ENCODE measurements at regions not wholly inside any gene's neighbourhood (a gene's known extent, or its start where the extent isn't known, plus 50 kb on each side); places are given as distances from the start of the nearest gene placed in this dataset.

DNA sequence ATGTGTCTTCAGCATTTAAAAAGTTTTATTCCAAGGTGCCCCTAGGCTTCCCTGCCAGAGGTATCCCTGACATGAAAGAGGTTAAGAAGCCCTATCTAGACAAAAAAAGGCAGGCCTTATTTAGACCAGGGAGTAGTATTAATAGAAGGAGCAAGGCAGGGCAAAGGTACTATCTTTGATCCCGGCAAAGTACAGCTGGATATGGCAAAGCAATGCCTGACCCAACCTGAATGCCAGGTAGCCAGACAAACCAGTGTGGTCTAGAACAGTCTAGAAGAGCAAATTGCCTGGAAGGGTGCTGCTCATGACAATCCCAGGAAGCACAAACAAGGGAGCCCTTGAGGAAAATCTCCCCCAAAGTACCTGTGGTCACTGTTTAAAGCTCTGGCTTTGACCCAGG is 62.6 kb upstream of the SYT13 start (continued):
- TF ChIP-seq, protein P1, sequence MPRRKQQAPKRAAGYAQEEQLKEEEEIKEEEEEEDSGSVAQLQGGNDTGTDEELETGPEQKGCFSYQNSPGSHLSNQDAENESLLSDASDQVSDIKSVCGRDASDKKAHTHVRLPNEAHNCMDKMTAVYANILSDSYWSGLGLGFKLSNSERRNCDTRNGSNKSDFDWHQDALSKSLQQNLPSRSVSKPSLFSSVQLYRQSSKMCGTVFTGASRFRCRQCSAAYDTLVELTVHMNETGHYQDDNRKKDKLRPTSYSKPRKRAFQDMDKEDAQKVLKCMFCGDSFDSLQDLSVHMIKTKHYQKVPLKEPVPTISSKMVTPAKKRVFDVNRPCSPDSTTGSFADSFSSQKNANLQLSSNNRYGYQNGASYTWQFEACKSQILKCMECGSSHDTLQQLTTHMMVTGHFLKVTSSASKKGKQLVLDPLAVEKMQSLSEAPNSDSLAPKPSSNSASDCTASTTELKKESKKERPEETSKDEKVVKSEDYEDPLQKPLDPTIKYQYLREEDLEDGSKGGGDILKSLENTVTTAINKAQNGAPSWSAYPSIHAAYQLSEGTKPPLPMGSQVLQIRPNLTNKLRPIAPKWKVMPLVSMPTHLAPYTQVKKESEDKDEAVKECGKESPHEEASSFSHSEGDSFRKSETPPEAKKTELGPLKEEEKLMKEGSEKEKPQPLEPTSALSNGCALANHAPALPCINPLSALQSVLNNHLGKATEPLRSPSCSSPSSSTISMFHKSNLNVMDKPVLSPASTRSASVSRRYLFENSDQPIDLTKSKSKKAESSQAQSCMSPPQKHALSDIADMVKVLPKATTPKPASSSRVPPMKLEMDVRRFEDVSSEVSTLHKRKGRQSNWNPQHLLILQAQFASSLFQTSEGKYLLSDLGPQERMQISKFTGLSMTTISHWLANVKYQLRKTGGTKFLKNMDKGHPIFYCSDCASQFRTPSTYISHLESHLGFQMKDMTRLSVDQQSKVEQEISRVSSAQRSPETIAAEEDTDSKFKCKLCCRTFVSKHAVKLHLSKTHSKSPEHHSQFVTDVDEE (CRISPR knock-in tag; IDR thresholded peaks at IDR 0.05), result no peak
- no peak for TF ChIP-seq RARB (CRISPR knock-in tag; IDR thresholded peaks at IDR 0.05)
- no peak for TF ChIP-seq CSDC2 (CRISPR knock-in tag; IDR thresholded peaks at IDR 0.05)
- no peak for TF ChIP-seq PPARA (CRISPR knock-in tag; IDR thresholded peaks at IDR 0.05; ENCODE audit: borderline replicate concordance)
- TF ChIP-seq ZFP3 (CRISPR knock-in tag; IDR thresholded peaks at IDR 0.05), result no peak
- TF ChIP-seq TCF4 (CRISPR knock-in tag; IDR thresholded peaks at IDR 0.05; ENCODE audit: borderline replicate concordance), result no peak

GRCh38 chr11:45347348-45348082 is 61.4 kb upstream of the SYT13 start:
- TF ChIP-seq ZFP30 (CRISPR knock-in tag; IDR thresholded peaks at IDR 0.05) (no peak), ZFP3 (CRISPR knock-in tag; IDR thresholded peaks at IDR 0.05) (no peak), ARNTL (CRISPR knock-in tag; IDR thresholded peaks at IDR 0.05; ENCODE audit: borderline replicate concordance, low read depth) (no peak), TCF4 (CRISPR knock-in tag; IDR thresholded peaks at IDR 0.05; ENCODE audit: borderline replicate concordance) (no peak), RARB (CRISPR knock-in tag; IDR thresholded peaks at IDR 0.05) (no peak), ZNF8 (CRISPR knock-in tag; IDR thresholded peaks at IDR 0.05) (no peak), BACH2 (CRISPR knock-in tag; IDR thresholded peaks at IDR 0.05; ENCODE audit: borderline replicate concordance) (no peak), ZNF565 (CRISPR knock-in tag; conservative IDR thresholded peaks at IDR 0.05; ENCODE audit: low read depth) (no peak), PPARA (CRISPR knock-in tag; IDR thresholded peaks at IDR 0.05; ENCODE audit: borderline replicate concordance) (no peak), CREB5 (CRISPR knock-in tag; IDR thresholded peaks at IDR 0.05; ENCODE audit: low read depth) (no peak), ESRRG (CRISPR knock-in tag; IDR thresholded peaks at IDR 0.05) (no peak), CSDC2 (CRISPR knock-in tag; IDR thresholded peaks at IDR 0.05) (no peak), ISL1 (CRISPR knock-in tag; IDR thresholded peaks at IDR 0.05) (no peak), OSR1 (CRISPR knock-in tag; IDR thresholded peaks at IDR 0.05) (no peak)
- TF ChIP-seq, protein P2, sequence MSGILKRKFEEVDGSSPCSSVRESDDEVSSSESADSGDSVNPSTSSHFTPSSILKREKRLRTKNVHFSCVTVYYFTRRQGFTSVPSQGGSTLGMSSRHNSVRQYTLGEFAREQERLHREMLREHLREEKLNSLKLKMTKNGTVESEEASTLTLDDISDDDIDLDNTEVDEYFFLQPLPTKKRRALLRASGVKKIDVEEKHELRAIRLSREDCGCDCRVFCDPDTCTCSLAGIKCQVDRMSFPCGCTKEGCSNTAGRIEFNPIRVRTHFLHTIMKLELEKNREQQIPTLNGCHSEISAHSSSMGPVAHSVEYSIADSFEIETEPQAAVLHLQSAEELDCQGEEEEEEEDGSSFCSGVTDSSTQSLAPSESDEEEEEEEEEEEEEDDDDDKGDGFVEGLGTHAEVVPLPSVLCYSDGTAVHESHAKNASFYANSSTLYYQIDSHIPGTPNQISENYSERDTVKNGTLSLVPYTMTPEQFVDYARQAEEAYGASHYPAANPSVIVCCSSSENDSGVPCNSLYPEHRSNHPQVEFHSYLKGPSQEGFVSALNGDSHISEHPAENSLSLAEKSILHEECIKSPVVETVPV (CRISPR knock-in tag; IDR thresholded peaks at IDR 0.05), result no peak
- TF ChIP-seq, protein P1 (CRISPR knock-in tag; IDR thresholded peaks at IDR 0.05), result no peak
- TF ChIP-seq, protein P3, sequence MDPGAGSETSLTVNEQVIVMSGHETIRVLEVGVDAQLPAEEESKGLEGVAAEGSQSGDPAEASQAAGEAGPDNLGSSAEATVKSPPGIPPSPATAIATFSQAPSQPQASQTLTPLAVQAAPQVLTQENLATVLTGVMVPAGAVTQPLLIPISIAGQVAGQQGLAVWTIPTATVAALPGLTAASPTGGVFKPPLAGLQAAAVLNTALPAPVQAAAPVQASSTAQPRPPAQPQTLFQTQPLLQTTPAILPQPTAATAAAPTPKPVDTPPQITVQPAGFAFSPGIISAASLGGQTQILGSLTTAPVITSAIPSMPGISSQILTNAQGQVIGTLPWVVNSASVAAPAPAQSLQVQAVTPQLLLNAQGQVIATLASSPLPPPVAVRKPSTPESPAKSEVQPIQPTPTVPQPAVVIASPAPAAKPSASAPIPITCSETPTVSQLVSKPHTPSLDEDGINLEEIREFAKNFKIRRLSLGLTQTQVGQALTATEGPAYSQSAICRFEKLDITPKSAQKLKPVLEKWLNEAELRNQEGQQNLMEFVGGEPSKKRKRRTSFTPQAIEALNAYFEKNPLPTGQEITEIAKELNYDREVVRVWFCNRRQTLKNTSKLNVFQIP (CRISPR knock-in tag; IDR thresholded peaks at IDR 0.05; ENCODE audit: borderline replicate concordance, low read depth), result no peak
- no peak for ATAC-seq

DNA sequence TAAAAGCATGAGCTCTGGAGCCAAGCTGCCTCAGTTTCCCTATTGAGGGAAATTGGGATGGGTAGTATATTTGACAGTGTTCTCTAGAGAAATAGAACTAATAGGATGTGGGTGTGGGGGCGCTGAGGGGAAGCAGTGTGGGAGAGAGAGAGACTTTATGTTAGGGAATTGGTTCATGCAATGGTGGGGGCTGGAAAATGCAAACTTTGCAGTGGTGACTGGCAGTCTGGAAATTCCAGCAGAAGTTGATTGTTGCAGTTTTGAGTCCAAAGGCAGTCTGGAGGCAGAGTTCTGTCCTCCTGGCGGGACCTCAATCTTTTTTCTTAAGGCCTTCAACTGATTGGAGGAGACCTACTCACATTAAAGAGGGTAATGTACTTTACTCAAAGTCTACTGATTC is 59.4 kb upstream of the SYT13 start:
- no peak for ATAC-seq
- TF ChIP-seq ZFP3 (CRISPR knock-in tag; IDR thresholded peaks at IDR 0.05), result no peak
- TF ChIP-seq ZNF70 (CRISPR knock-in tag; IDR thresholded peaks at IDR 0.05), result no peak
- no peak for TF ChIP-seq ZFP30 (CRISPR knock-in tag; IDR thresholded peaks at IDR 0.05)
- no peak for TF ChIP-seq ARNTL (CRISPR knock-in tag; IDR thresholded peaks at IDR 0.05; ENCODE audit: borderline replicate concordance, low read depth)
- no peak for TF ChIP-seq ESRRG (CRISPR knock-in tag; IDR thresholded peaks at IDR 0.05)
- TF ChIP-seq TCF4 (CRISPR knock-in tag; IDR thresholded peaks at IDR 0.05; ENCODE audit: borderline replicate concordance), result no peak
- TF ChIP-seq, protein P1 (CRISPR knock-in tag; IDR thresholded peaks at IDR 0.05), result no peak
- TF ChIP-seq SNAI2 (CRISPR knock-in tag; IDR thresholded peaks at IDR 0.05), result no peak
- TF ChIP-seq ZNF8 (CRISPR knock-in tag; IDR thresholded peaks at IDR 0.05), result no peak
- TF ChIP-seq, protein P2 (CRISPR knock-in tag; IDR thresholded peaks at IDR 0.05), result no peak
- no peak for TF ChIP-seq GLIS3 (CRISPR knock-in tag; IDR thresholded peaks at IDR 0.05)
- TF ChIP-seq TOX (CRISPR knock-in tag; IDR thresholded peaks at IDR 0.05; ENCODE audit: borderline replicate concordance), result no peak
- no peak for TF ChIP-seq ZNF565 (CRISPR knock-in tag; conservative IDR thresholded peaks at IDR 0.05; ENCODE audit: low read depth)
